ENCODE measurements at regions not wholly inside any gene's neighbourhood (a gene's known extent, or its start where the extent isn't known, plus 50 kb on each side); places are given as distances from the start of the nearest gene placed in this dataset.
"Not testable (repeated sequence)": the region's sequence is repeated elsewhere in the genome, so short reads cannot be mapped to it uniquely, and the experiment has no call there.

DNA sequence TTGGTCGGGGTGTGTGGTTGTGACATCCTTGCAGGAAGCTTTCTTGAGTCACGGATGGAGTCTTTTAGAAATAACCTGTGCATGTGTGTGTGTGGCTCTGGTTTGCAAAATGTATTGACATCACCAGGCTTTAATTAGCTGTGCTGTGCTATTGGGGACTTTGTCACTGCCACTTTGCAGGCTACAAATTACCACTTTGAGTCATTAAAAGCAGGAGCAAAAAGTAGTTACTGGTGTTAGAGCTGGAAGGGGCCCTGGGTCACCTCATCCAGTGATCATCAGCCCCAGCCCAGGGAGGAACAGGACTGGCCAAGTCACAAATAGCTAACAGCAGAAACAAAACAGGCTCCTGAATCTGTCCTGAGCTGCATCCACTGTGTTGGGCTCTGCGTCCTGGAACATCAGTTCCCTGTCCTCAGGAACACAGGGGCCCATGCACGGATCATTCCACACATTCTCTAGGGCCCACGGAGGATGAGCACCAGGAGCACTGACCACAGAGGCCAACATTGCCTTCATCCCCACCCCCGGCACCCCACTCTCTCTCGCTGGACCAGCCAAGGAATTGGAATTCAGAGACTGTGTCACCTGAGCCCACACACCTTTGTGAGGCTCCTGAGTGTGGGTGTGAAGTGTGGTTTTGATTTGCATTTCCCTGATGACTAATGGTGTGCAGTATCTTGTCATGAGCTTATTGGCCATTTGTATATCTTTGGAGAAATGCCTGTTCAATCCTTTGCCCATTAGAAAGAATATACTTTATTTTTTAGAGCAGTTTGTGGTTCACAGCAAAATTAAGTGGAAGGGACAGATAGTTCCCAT lies 280.1 kb upstream of the C1orf174 start:
- Histone ChIP-seq H3K27me3 (ENCODE audit: insufficient read depth, low read length) (no peaks in the 10 kb centered on the region), H3K9me3 (ENCODE audit: insufficient read depth, low read depth, low read length) (no peaks in the 10 kb centered on the region; the same call in 1 of the 2 replicates), H3K27ac (ENCODE audit: low read depth, low read length) (no peak overlapping the region), H3K4me3 (ENCODE audit: low read length) (no peak overlapping the region), H3K4me1 (ENCODE audit: insufficient read depth, low read length) (no peaks in the 10 kb centered on the region), H3K9ac (ENCODE audit: low read depth, low read length) (no peak overlapping the region), H3K36me3 (ENCODE audit: insufficient read depth, low read length) (no peaks in the 10 kb centered on the region)
- 80% methylated on average over 7 of the region's 7 CpGs for WGBS

DNA sequence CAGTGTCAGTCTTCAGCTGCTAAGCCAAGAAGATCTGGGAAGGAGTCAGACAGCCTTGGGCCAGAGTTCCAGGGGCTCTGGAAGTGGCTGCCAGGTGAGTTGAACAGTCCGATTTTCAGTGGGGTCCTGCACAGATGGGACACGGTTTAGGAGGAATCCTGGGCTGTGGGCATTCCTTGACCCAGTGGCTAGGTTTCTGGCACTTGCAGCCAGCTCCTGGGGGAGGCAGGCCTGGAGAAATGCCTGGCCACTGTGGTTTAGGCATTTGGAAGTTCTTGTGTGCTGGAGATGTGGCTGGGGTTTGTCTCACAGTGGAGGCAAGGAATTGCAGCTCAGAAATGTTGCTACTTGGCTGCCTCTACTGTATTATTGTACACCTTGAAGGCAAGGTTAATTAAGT lies 286.4 kb upstream of the C1orf174 start:
- not testable (repeated sequence) for H3K4me3 ChIP-seq (ENCODE audit: low read length); H3K27me3 ChIP-seq (ENCODE audit: insufficient read depth, low read length); H3K4me1 ChIP-seq (ENCODE audit: insufficient read depth, low read length); H3K9ac ChIP-seq (ENCODE audit: low read depth, low read length); H3K36me3 ChIP-seq (ENCODE audit: insufficient read depth, low read length); H3K27ac ChIP-seq (ENCODE audit: low read depth, low read length)
- H3K9me3 ChIP-seq (ENCODE audit: insufficient read depth, low read depth, low read length): peaks cover 22% of the 10 kb centered on the region
- WGBS: 96% methylated on average over 2 of the region's 2 CpGs

DNA sequence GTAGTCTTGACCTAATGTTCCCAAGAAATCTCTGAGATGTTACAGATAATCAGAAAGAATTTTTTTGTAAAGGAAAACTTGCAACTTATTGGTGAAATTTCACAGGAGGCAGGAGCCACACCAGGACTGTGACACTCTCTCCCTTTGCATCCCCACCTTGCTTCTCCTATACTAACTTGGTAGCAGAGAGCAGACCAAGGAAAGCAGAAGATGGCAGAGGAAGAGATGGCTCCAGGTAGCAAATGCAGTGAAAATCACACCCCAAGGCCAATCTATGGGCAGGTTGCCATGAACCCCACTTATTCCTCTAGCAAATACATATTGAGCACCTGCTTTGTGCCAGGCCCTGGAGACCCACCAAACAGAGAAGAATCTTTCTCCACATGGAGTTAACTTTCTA lies 303.4 kb upstream of the C1orf174 start:
- Histone ChIP-seq H3K4me3 (ENCODE audit: low read length) (no peak overlapping the region), H3K9ac (ENCODE audit: low read depth, low read length) (no peak overlapping the region), H3K27me3 (ENCODE audit: insufficient read depth, low read length) (no peaks in the 10 kb centered on the region), H3K27ac (ENCODE audit: low read depth, low read length) (no peak overlapping the region), H3K4me1 (ENCODE audit: insufficient read depth, low read length) (no peaks in the 10 kb centered on the region), H3K9me3 (ENCODE audit: insufficient read depth, low read depth, low read length) (peaks cover 54% of the 10 kb centered on the region), H3K36me3 (ENCODE audit: insufficient read depth, low read length) (no peaks in the 10 kb centered on the region)

DNA sequence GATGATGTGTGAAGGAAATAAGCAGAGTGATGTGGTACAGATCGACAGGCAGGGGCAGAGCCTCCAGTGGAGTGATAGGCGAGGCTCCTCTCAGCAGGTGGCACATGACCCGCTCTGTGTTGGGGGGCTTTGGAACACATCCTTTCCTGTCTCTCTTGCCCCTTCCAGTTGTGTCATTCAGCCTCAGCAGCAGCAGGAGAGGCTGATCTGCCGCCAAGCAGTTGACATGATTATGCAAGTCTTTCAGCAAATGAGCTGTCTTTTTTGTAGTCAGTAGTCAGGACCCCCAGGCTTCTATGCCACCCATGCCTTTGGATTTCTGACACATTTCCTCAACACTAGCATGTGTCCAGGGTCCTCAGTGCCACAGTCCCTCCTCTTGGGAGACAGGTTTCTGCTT lies 307.1 kb upstream of the C1orf174 start:
- Histone ChIP-seq H3K9me3 (ENCODE audit: insufficient read depth, low read depth, low read length) (peaks cover 41% of the 10 kb centered on the region), H3K36me3 (ENCODE audit: insufficient read depth, low read length) (no peaks in the 10 kb centered on the region), H3K4me3 (ENCODE audit: low read length) (no peak overlapping the region), H3K27me3 (ENCODE audit: insufficient read depth, low read length) (no peaks in the 10 kb centered on the region), H3K4me1 (ENCODE audit: insufficient read depth, low read length) (no peaks in the 10 kb centered on the region), H3K27ac (ENCODE audit: low read depth, low read length) (no peak overlapping the region), H3K9ac (ENCODE audit: low read depth, low read length) (no peak overlapping the region)
- WGBS: 89% methylated on average over 4 of the region's 4 CpGs

DNA sequence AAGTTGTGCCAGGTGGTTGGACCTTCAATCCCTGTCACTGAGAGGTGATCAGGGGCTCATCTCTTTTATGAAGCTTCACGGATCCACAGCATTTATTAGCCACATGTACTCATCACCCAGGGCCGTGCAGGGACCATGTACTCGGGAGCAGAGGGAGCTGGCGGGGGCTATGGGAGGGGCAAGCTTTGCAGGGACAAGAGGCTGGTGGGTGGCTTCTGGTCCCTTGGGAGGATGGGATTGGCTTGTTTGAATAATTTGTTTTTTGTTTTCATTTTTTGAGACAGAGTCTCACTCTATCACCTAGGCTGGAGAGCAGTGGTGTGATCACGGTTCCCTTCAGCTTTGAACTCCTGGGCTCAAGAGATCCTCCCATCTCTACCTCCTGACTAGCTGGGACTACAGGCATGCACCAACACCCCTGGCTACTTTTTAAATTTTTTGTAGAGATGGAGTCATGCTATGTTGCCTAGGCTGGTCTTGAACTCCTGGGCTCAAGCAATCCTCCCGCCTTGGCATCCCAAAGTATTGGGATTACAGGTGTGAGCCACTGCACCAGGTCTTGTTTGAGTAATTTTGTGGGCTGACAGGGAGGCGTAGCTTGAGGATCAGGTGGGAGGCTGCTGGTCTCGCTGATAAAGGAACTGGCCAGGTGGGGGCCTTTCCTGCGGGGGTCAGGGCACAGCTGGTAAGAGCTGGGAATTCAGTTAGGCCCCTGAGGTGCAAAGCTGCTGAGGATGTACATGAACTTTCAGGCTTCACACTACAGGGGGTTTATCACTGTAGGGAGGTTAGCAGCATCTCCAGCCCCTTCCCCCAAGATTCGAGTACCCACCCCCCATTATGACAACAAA lies 308.0 kb upstream of the C1orf174 start:
- H3K9ac ChIP-seq (ENCODE audit: low read depth, low read length): no peak overlapping the region
- H3K9me3 ChIP-seq (ENCODE audit: insufficient read depth, low read depth, low read length): peaks cover 37% of the 10 kb centered on the region
- no peaks in the 10 kb centered on the region for H3K4me1 ChIP-seq (ENCODE audit: insufficient read depth, low read length)
- WGBS: 94% methylated on average over 9 of the region's 10 CpGs
- H3K27me3 ChIP-seq (ENCODE audit: insufficient read depth, low read length): no peaks in the 10 kb centered on the region
- H3K36me3 ChIP-seq (ENCODE audit: insufficient read depth, low read length): no peaks in the 10 kb centered on the region
- no peak overlapping the region for H3K4me3 ChIP-seq (ENCODE audit: low read length)
- no peak overlapping the region for H3K27ac ChIP-seq (ENCODE audit: low read depth, low read length)

DNA sequence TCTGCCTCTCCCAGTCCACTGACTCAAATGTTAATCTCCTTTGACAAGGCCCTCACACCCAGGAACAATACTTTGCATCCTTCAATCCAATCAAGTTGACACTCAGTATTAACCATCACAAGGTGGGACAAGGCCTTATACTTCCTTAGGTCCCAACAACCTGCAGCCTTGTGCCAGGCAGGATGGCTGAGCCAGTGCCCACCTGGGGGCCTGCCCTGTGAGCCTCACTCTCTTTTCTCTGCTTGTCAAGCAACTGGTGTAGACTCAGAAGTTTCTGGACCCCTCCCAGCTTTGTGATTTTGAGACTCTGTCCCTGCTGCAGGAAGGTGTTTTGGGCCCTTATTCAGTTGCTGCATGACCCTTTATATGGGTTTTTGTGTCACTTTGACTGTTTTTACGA lies 310.0 kb upstream of the C1orf174 start:
- no peaks in the 10 kb centered on the region for H3K36me3 ChIP-seq (ENCODE audit: insufficient read depth, low read length)
- peaks cover 27% of the 10 kb centered on the region for H3K9me3 ChIP-seq (ENCODE audit: insufficient read depth, low read depth, low read length)
- H3K9ac ChIP-seq (ENCODE audit: low read depth, low read length): no peak overlapping the region
- H3K27me3 ChIP-seq (ENCODE audit: insufficient read depth, low read length): no peaks in the 10 kb centered on the region
- peaks cover 4% of the 10 kb centered on the region; the same call in 1 of the 2 replicates for H3K4me1 ChIP-seq (ENCODE audit: insufficient read depth, low read length)
- H3K4me3 ChIP-seq (ENCODE audit: low read length): no peak overlapping the region
- H3K27ac ChIP-seq (ENCODE audit: low read depth, low read length): no peak overlapping the region
- WGBS: 87% methylated on average over 1 of the region's 1 CpG

DNA sequence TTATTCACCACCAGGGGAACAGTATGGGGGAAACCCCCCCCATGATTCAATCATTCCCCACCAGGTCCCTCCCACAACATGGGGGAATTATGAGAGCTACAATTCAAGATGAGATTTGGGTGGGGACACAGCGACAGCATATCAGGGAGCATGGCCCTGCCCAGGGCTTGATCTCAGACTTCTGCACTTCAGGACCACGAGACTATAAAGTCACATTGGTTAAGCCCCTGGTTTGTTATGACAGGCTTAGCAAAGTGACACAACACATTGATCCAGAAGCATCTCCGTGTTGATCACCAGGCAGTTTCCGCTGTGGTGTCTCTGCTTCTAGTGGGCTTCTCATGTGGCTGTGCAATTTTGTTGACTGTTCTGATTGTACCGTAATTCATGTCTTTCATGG lies 312.7 kb upstream of the C1orf174 start:
- H3K27me3 ChIP-seq (ENCODE audit: insufficient read depth, low read length): no peaks in the 10 kb centered on the region
- H3K4me1 ChIP-seq (ENCODE audit: insufficient read depth, low read length): peaks cover 4% of the 10 kb centered on the region; the same call in 1 of the 2 replicates
- H3K36me3 ChIP-seq (ENCODE audit: insufficient read depth, low read length): no peaks in the 10 kb centered on the region
- 92% methylated on average over 5 of the region's 5 CpGs for WGBS
- peaks cover 11% of the 10 kb centered on the region for H3K9me3 ChIP-seq (ENCODE audit: insufficient read depth, low read depth, low read length)
- H3K4me3 ChIP-seq (ENCODE audit: low read length): no peak overlapping the region
- H3K27ac ChIP-seq (ENCODE audit: low read depth, low read length): no peak overlapping the region
- H3K9ac ChIP-seq (ENCODE audit: low read depth, low read length): no peak overlapping the region

DNA sequence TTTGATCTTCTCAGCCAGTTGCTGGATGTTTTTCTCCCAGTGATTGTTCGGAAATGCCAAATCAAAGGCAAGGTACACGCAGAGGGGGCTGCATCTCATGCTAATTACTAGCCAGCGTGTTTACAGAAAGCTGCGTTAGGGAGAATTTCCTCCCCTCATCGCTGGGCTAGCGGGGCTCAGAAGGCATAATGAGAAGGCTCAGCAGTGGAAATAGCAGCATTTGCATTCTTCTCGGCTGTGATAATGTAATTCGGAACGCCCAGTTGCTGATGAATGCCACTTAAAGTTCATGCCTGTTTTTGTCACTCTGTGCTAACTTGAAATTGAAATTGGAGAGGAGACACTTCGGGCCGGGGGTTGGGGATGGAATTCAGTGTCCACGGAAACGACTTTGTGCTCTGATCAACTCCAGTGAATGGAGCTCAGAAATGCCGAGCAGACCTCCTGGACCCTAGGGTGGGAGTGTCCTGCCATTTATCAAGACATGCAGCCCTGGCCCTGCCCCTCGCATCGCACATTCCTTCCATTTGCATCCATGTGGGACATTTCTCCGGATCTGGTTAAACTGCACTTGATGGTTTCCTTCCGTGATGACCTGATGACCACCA lies 313.4 kb upstream of the C1orf174 start:
- no peak overlapping the region for H3K4me3 ChIP-seq (ENCODE audit: low read length)
- no peaks in the 10 kb centered on the region for H3K36me3 ChIP-seq (ENCODE audit: insufficient read depth, low read length)
- no peak overlapping the region for H3K9ac ChIP-seq (ENCODE audit: low read depth, low read length)
- no peak overlapping the region for H3K27ac ChIP-seq (ENCODE audit: low read depth, low read length)
- no peaks in the 10 kb centered on the region for H3K27me3 ChIP-seq (ENCODE audit: insufficient read depth, low read length)
- peaks cover 10% of the 10 kb centered on the region for H3K9me3 ChIP-seq (ENCODE audit: insufficient read depth, low read depth, low read length)
- H3K4me1 ChIP-seq (ENCODE audit: insufficient read depth, low read length): peaks cover 4% of the 10 kb centered on the region; the same call in 1 of the 2 replicates
- 59% methylated on average over 18 of the region's 18 CpGs for WGBS

DNA sequence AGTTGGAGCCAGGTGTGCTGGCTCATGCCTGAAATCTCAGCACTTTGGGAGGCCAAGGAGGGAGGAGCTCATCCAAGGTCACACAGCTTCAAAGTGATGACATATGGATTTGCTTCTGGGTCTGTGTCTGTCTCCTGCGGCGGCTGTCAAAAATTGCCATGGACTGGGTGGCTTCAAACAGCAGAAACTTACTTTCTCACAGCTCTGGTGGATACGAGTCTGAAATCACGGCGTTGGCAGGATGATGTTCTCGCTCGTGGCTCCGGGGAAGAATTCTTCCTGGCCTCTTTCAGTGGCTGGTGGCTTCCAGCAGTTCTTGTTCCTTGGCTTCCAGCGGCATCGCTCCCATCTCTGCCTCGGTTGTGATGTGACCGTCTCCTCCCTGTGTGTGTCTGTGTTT lies 314.8 kb upstream of the C1orf174 start:
- WGBS: 92% methylated on average over 12 of the region's 12 CpGs
- no peak overlapping the region for H3K27ac ChIP-seq (ENCODE audit: low read depth, low read length)
- H3K9me3 ChIP-seq (ENCODE audit: insufficient read depth, low read depth, low read length): peaks cover 10% of the 10 kb centered on the region

DNA sequence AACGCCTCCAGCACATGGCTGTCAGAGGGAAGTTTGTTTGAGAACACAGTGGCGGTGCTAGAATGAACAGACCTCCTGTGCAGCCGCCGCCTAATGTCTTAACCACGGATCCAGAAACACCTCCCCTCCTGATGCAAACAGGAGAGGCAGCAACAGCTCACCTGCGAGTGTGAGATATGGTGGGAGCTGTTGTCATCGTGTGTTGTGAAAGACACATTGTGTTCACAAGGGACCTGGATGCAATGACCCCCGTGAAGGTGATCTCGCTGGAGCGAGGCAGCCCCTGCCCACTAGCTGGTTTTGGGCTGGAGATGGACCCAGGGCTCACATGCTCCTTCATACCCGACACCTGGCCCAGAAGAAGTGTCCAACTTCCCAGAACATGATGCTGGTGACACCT lies 315.3 kb upstream of the C1orf174 start:
- peaks cover 10% of the 10 kb centered on the region for H3K9me3 ChIP-seq (ENCODE audit: insufficient read depth, low read depth, low read length)

More for the DNA sequence above, 314.8 kb upstream of the C1orf174 start:
- Histone ChIP-seq H3K4me1 (ENCODE audit: insufficient read depth, low read length) (peaks cover 4% of the 10 kb centered on the region; the same call in 1 of the 2 replicates), H3K27me3 (ENCODE audit: insufficient read depth, low read length) (no peaks in the 10 kb centered on the region), H3K36me3 (ENCODE audit: insufficient read depth, low read length) (no peaks in the 10 kb centered on the region), H3K4me3 (ENCODE audit: low read length) (no peak overlapping the region), H3K9ac (ENCODE audit: low read depth, low read length) (no peak overlapping the region)

DNA sequence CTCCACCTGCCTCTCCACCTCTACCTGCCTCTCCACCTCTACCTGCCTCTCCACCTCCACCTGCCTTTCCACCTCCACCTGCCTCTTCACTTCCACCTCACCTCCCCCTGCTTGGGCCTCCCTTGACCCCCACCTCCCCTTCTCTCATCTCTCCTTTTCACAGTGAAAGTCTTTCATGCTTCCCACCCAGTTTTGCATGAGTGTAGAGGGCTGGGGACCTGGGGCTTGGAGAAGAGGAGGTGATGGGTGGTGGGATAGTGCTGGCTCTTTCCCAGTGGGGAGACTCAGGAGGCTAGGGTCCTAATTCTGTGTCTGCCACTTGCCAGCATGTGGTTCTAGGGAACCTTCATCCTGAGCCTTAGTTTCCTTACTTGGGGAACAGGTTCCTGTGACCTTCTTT lies 316.2 kb upstream of the C1orf174 start:
- no peak overlapping the region for H3K9ac ChIP-seq (ENCODE audit: low read depth, low read length)
- H3K27me3 ChIP-seq (ENCODE audit: insufficient read depth, low read length): no peaks in the 10 kb centered on the region
- H3K4me3 ChIP-seq (ENCODE audit: low read length): no peak overlapping the region
- peaks cover 4% of the 10 kb centered on the region; the same call in 1 of the 2 replicates for H3K4me1 ChIP-seq (ENCODE audit: insufficient read depth, low read length)
- no peak overlapping the region for H3K27ac ChIP-seq (ENCODE audit: low read depth, low read length)
- peaks cover 10% of the 10 kb centered on the region for H3K9me3 ChIP-seq (ENCODE audit: insufficient read depth, low read depth, low read length)
- no peaks in the 10 kb centered on the region for H3K36me3 ChIP-seq (ENCODE audit: insufficient read depth, low read length)

More for the DNA sequence above, 315.3 kb upstream of the C1orf174 start:
- Histone ChIP-seq H3K27ac (ENCODE audit: low read depth, low read length) (no peak overlapping the region), H3K36me3 (ENCODE audit: insufficient read depth, low read length) (no peaks in the 10 kb centered on the region), H3K4me3 (ENCODE audit: low read length) (no peak overlapping the region), H3K27me3 (ENCODE audit: insufficient read depth, low read length) (no peaks in the 10 kb centered on the region), H3K4me1 (ENCODE audit: insufficient read depth, low read length) (peaks cover 4% of the 10 kb centered on the region; the same call in 1 of the 2 replicates), H3K9ac (ENCODE audit: low read depth, low read length) (no peak overlapping the region)
- 93% methylated on average over 11 of the region's 11 CpGs for WGBS
